Activated naive CD4-positive, alpha-beta T cell treated with anti-CD3 and anti-CD28 coated beads, Interleukin-2, amount 50 U/mL, for 16 hours (primary cell): ENCODE measurements at regions not wholly inside any gene's neighbourhood (a gene's known extent, or its start where the extent isn't known, plus 50 kb on each side); places are given as distances from the start of the nearest gene placed in this dataset.
"Not testable (repeated sequence)": the region's sequence is repeated elsewhere in the genome, so short reads cannot be mapped to it uniquely, and the experiment has no call there.

Source experiments
- DNase-seq: peaks from one replicate; pipeline ENCODE4 v3.0.0-alpha.2; 2020

- DNase-seq, result no peak
These were observed 161.7 kb downstream of the PTPRU start for GRCh38 chr1:29397981-29398380.

- DNase-seq, result no peak
These were observed 160.9 kb downstream of the PTPRU start for GRCh38 chr1:29397256-29397590.

GRCh38 chr1:29396438-29397255 lies 160.3 kb downstream of the PTPRU start:
- DNase-seq, result no peak

GRCh38 chr1:29395736-29396437 lies 159.6 kb downstream of the PTPRU start:
- no peak for DNase-seq

- DNase-seq, result no peak
These were observed 158.4 kb downstream of the PTPRU start for GRCh38 chr1:29394521-29395225.

GRCh38 chr1:29393451-29393826 lies 157.1 kb downstream of the PTPRU start:
- DNase-seq, result no peak

- no peak for DNase-seq
These were observed 156.4 kb downstream of the PTPRU start for GRCh38 chr1:29392486-29393450.

- DNase-seq, result no peak
These were observed 155.7 kb downstream of the PTPRU start for GRCh38 chr1:29392036-29392435.

- DNase-seq, result no peak
These were observed 155.1 kb downstream of the PTPRU start for GRCh38 chr1:29391362-29391880.

- no peak for DNase-seq
These were observed 154.4 kb downstream of the PTPRU start for GRCh38 chr1:29390491-29391361.

GRCh38 chr1:29390075-29390474 lies 153.8 kb downstream of the PTPRU start:
- no peak for DNase-seq

GRCh38 chr1:29389533-29390041 lies 153.3 kb downstream of the PTPRU start:
- no peak for DNase-seq

- no peak for DNase-seq
These were observed 152.6 kb downstream of the PTPRU start for GRCh38 chr1:29388884-29389283.

GRCh38 chr1:29388170-29388569 lies 151.8 kb downstream of the PTPRU start:
- DNase-seq, result no peak

- DNase-seq, result no peak
These were observed 150.9 kb downstream of the PTPRU start for GRCh38 chr1:29387210-29387609.

GRCh38 chr1:29386453-29386852 lies 150.1 kb downstream of the PTPRU start:
- DNase-seq, result not testable (repeated sequence)

GRCh38 chr1:29385966-29386365 lies 149.6 kb downstream of the PTPRU start:
- no peak for DNase-seq

GRCh38 chr1:29384496-29385015 lies 148.2 kb downstream of the PTPRU start:
- DNase-seq, result no peak

- no peak for DNase-seq
These were observed 147.5 kb downstream of the PTPRU start for GRCh38 chr1:29383746-29384371.
